GM12873 (cell line): ENCODE measurements at regions not wholly inside any gene's neighbourhood (a gene's known extent, or its start where the extent isn't known, plus 50 kb on each side); places are given as distances from the start of the nearest gene placed in this dataset.

Experiments used
- TF ChIP-seq, protein P1 (sequence below): IDR thresholded peaks from 2 replicates; pipeline ENCODE4 v1.5.1; 2012; ENCODE audit warnings: low read depth, mild to moderate bottlenecking, moderate library complexity, low read length, control low read depth; ENCODE audit not compliant: insufficient read depth; ENCODE audit errors: missing control alignments

DNA sequence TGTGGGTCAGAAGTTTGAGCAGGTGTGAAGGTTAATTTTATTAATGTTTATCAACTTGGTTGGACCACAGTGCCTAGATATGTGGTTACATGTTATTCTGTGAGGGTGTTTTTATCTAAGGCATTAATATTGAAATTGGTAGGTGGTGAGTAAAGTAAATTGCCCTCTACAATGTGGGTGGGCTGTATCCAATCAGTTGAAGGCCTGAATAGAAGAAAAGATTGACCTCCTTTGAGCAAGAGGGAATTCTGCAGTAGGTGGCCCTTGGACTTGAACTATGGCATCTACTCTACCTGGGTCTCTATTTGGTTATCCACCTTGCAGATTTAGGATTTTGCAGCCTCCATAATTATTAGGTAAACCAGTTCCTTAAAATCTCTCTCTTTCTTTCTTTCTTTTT lies 356.8 kb upstream of the EEF2KMT start:
- TF ChIP-seq, protein P1, sequence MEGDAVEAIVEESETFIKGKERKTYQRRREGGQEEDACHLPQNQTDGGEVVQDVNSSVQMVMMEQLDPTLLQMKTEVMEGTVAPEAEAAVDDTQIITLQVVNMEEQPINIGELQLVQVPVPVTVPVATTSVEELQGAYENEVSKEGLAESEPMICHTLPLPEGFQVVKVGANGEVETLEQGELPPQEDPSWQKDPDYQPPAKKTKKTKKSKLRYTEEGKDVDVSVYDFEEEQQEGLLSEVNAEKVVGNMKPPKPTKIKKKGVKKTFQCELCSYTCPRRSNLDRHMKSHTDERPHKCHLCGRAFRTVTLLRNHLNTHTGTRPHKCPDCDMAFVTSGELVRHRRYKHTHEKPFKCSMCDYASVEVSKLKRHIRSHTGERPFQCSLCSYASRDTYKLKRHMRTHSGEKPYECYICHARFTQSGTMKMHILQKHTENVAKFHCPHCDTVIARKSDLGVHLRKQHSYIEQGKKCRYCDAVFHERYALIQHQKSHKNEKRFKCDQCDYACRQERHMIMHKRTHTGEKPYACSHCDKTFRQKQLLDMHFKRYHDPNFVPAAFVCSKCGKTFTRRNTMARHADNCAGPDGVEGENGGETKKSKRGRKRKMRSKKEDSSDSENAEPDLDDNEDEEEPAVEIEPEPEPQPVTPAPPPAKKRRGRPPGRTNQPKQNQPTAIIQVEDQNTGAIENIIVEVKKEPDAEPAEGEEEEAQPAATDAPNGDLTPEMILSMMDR, result no peak

DNA sequence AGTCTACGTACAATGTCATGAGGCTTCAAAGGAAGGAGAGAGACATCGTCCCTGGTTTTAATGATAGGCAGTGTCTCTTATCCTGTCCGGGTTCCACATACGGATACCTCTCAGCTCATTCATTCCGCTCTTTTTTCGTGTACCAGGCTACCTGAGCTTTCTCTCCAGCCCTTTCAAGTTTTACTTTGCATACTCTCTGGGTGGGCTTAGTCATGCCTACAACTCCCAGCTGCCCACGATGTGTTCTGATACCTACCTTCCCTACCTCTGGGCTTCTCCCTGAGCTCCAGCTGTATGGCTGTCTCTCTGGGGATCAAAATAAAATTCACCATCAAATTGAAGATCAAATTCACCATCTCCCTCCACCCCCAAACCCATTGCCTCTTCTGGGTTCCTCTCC lies 354.0 kb upstream of the EEF2KMT start:
- TF ChIP-seq, protein P1, result no peak

DNA sequence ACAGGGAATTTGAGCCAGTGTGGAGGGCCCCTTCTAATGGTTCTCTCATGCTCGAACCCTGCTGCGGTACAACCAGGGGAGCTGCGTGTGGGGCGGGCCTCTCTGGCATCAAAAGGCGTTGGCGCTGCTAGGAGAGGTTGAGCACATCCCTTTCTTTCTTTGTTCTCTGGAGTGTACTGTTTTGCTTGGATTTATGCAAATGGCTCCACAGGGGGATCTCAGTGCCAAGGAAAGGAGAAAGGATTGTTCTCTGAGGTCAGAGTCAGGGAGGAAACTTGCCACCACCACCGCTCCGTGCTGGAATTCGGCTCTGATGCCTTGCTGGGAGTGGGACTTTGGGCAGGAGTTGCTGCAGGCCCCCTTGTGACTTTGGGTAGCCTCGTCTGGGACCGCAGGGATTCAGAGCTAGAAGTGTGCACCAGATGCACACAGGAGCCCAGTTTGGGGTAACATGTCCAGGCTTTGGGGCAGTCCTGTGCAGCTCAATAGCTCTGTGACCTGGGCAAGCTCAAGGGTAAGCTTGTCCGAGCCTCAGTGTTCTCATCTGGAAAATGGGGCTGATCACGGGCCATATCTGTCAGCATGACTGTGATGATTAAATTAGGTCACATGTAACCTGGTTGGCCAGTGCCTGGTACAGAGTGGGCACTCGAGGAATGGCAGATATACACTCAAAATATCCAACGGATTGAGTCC lies 353.0 kb upstream of the EEF2KMT start:
- TF ChIP-seq, protein P1, result no peak

DNA sequence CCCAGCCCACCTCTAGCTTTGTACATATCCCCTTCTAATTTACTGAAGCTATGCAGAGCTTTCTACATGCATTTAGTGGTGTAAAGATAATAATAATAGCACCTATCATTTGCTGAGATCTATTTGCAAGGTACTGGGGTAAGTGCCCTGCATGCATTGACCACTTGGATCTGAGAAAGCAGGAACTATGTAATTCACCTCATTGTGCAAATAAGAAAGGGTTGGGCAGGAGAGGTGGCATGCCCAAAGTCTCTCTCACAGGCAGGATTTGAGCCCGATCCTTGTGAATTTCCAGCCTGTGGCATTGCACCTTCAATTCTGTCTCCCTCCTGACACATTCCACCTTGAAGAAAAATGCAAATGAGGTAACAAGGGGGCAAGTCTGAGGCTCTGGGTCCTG lies 352.3 kb upstream of the EEF2KMT start:
- TF ChIP-seq, protein P1, result no peak

DNA sequence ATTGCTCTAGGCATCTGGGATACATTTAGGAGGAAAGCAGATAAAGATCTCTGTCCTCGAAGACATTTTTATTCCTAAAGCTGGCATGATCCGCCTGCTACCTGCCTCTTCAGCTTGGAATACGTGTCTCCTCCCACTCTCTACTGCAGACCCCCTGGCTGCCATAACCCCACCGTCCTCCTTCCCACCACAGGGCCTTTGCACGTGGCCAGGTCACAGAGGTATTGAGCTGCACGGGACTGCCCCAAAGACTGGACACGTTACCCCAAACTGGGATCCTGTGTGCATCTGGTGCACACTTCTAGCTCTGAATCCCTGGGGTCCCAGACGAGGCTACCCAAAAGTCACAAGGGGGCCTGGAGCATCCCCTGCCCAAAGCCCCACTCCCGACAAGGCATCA lies 351.2 kb upstream of the EEF2KMT start:
- TF ChIP-seq, protein P1, result no peak

DNA sequence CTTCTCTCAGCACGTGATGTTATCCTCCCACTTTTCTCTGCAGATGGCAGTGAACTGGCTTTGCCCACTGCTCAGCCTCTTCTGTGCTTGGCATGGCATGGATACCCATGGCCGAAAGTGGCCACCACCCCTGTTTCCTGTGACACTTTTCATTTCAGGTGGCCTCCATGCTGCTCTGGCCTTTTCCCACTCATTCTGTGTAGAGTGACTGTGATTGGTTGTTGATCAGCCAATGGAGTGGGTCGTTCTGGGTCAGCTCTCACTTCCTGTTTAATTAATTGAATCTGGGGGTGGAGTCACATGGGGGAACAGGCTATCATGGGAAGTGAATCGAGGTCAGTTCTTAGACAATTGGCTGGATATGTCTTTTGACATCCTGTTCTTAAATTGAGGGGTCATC lies 350.1 kb upstream of the EEF2KMT start:
- TF ChIP-seq, protein P1, result no peak

DNA sequence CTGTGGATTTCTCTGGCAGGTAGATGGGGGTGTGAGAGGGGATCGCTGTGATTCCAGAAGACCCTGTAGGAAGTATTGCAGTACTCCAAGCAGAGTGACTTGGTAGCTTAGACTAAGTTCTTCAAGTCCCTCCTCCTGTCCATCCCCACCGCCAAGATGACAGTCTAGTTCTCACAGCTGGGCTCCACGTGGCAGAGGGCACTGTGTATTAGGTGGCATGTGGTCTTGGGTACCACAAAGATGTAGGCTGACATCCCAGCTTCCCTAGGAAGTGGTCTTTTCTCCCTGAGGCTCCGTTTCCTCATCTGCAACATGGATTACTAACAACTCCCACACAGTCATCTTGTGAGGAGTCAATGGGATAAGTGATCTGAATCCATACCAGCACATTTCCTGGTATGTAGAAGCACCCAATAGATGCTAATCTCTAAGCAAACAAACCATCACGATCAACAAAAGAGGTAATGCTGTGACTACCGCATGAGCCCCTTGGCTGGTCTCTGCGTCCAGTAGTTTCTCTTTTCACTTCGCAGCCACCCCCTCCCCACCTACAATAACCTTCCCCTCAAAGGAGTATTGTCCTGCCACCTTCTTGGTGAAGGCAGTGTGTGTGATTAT lies 349.1 kb upstream of the EEF2KMT start:
- TF ChIP-seq, protein P1, result no peak
